ENCODE measurements at regions not wholly inside any gene's neighbourhood (a gene's known extent, or its start where the extent isn't known, plus 50 kb on each side); places are given as distances from the start of the nearest gene placed in this dataset.

- intact Hi-C loops (cut with DNase I; ENCODE audit: low total_unique reads): no loop called here
- TF ChIP-seq POLR2A (IDR thresholded peaks at IDR 0.05) (no peak), CTCF (IDR thresholded peaks at IDR 0.05 in 4 of 5, conservative IDR thresholded peaks at IDR 0.05 in 1 of 5) (no peak)
- H3K4me3 ChIP-seq: no peak overlapping the region
- H3K27me3 ChIP-seq: no peaks in the 10 kb centered on the region
- peaks cover 12 to 14% of the 10 kb centered on the region in 2 donors for H3K4me1 ChIP-seq
- H3K27ac ChIP-seq: no peak overlapping the region
- H3K9me3 ChIP-seq: no peaks in the 10 kb centered on the region
- DNase-seq (no peak), ATAC-seq (no peak)
- in situ Hi-C loops (cut with MboI; ENCODE audit: low sequenced_read_pairs in 4 of 4): no loop called here
- H3K36me3 ChIP-seq: no peaks in the 10 kb centered on the region
Measured at GRCh38 chr10:78934994-78935602, 133.7 kb upstream of the ZMIZ1 start.

DNA sequence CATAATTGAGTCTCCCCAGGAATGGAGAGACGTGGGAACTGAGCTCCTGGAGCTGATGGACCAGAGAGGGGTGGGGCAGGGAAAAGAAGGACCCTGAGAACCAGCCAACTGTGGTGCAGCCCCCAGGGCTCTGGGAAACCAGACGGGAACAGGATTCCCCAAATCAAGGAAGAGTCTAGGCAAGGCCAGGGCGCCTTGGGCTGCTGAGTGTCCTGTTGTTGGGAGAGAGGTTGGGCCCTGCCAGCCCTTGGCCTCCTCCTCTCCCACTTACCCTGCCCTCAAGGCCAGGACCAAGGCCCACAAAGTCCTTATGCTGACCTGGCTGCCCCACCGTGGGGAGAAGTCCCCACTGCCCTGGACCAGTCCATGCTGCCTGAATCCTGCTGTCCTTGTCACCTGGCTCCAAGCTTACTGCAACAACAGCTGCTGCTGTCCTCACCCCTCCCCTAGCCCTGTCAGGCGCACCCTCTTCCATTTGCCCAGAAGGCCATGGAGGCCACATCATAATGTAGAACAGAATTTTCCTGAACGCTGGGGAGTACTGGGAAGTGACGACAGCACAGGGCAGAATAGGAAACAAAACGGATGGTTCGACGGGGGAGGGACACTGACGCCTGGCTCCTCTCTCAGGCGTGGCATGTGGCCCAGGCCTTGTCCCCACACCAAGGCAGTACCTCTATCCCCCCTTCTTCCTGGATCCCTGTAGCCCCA, 132.9 kb upstream of the ZMIZ1 start:
- DNase-seq (peak; percentile 39 to 44), ATAC-seq (peak; percentile 66 to 68)
- no peaks in the 10 kb centered on the region for H3K9me3 ChIP-seq
- H3K4me3 ChIP-seq: no peak overlapping the region
- no peaks in the 10 kb centered on the region for H3K36me3 ChIP-seq
- peak overlapping the region in 2 of 4 donors; percentile 22 to 73 for H3K27ac ChIP-seq
- TF ChIP-seq CTCF (IDR thresholded peaks at IDR 0.05 in 4 of 5, conservative IDR thresholded peaks at IDR 0.05 in 1 of 5) (no peak), POLR2A (IDR thresholded peaks at IDR 0.05) (no peak)
- H3K4me1 ChIP-seq: peaks cover 12 to 14% of the 10 kb centered on the region in 2 donors
- in situ Hi-C loops (cut with MboI; ENCODE audit: low sequenced_read_pairs in 4 of 4): no loop called here
- intact Hi-C loops (cut with DNase I; ENCODE audit: low total_unique reads): no loop called here
- H3K27me3 ChIP-seq: no peaks in the 10 kb centered on the region

DNA sequence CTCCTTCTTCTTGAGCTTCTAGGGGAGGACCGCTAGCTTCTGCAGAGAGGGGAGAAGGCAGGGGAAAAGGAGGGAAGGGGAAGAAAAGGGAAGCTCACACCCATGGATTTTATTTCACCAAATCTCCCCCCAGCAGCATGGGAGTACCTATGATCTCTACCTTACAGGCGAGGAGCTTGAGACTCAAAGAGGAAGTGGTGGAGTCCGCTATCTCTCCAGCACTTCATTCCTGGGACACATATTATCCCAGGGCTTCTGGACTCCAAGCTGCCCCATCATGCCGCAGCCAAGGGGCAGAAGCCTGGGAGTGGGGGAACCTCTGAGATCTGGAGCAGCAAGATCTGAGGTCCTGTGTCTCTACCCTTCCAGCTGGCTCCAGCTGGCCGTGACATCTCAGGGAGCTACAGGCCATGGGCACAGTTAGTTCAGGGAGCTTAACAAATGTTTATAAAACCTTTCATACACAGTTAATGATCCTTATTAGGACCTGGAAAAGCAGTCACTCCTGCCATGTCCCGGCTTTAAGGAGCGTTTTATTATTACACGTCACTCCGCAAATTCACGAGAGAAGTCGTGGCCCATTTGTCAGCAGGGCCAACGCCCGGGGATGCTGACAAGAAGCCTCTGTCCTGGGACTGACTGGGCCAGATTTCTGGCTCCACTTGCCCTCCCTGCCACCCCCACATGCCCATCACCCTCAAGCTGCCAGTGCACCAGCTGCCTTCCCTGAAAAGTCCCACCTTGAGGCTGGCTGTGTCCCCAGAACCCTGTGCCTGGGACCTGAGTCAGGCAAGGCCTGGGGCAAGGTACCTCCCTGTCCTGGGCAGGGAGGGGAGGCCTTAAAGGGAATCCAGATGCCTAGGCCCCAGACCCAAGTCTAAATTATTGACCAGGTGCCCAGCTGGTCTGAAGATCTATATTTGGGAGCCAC, 132.1 kb upstream of the ZMIZ1 start:
- no peak overlapping the region for H3K4me3 ChIP-seq
- ATAC-seq (peak; percentile 27 to 31), DNase-seq (no peak)
- H3K27ac ChIP-seq: peak overlapping the region in 2 of 4 donors; percentile 46 to 73
- peaks cover 12 to 14% of the 10 kb centered on the region in 2 donors for H3K4me1 ChIP-seq
- intact Hi-C loops (cut with DNase I; ENCODE audit: low total_unique reads) (no loop called here), in situ Hi-C loops (cut with MboI; ENCODE audit: low sequenced_read_pairs in 4 of 4) (no loop called here)
- no peaks in the 10 kb centered on the region for H3K36me3 ChIP-seq
- H3K9me3 ChIP-seq: no peaks in the 10 kb centered on the region
- TF ChIP-seq POLR2A (IDR thresholded peaks at IDR 0.05) (no peak), CTCF (IDR thresholded peaks at IDR 0.05 in 4 of 5, conservative IDR thresholded peaks at IDR 0.05 in 1 of 5) (no peak)
- H3K27me3 ChIP-seq: no peaks in the 10 kb centered on the region

- Histone ChIP-seq H3K36me3 (no peaks in the 10 kb centered on the region), H3K27me3 (no peaks in the 10 kb centered on the region), H3K27ac (peak overlapping the region in 2 of 4 donors; percentile 46 to 73), H3K4me1 (peaks cover 12 to 14% of the 10 kb centered on the region in 2 donors), H3K4me3 (no peak overlapping the region), H3K9me3 (no peaks in the 10 kb centered on the region)
- no peak for DNase-seq
- ATAC-seq: no peak
- in situ Hi-C loops (cut with MboI; ENCODE audit: low sequenced_read_pairs in 4 of 4) (no loop called here), intact Hi-C loops (cut with DNase I; ENCODE audit: low total_unique reads) (no loop called here)
- no peak for TF ChIP-seq POLR2A (IDR thresholded peaks at IDR 0.05)
- no peak for TF ChIP-seq CTCF (IDR thresholded peaks at IDR 0.05 in 4 of 5, conservative IDR thresholded peaks at IDR 0.05 in 1 of 5)
Measured at GRCh38 chr10:78937393-78937792, 131.4 kb upstream of the ZMIZ1 start.

Data from gastrocnemius medialis (tissue), 4 donors.